Liver (tissue), 3 donors: ENCODE measurements at regions not wholly inside any gene's neighbourhood (a gene's known extent, or its start where the extent isn't known, plus 50 kb on each side); places are given as distances from the start of the nearest gene placed in this dataset.

Experiments used
- ATF3 ChIP-seq: IDR thresholded peaks from 2 replicates; pipeline ENCODE4 v1.6.1; 2016; ENCODE audit warnings: antibody characterized with exemption
- CTCF ChIP-seq: fragments of 150-350 bp; IDR thresholded peaks from 2 replicates; pipeline ENCODE4 v1.5.1; 2017; ENCODE audit warnings: improper control_type of control experiment, low read depth, low read length; ENCODE audit not compliant: missing input control
- GABPA ChIP-seq, 2 donors: IDR thresholded peaks in 1 of 2; conservative IDR thresholded peaks in 1 of 2; 2 replicates each; pipeline ENCODE4 v1.6.1; 2016; ENCODE audit warnings: antibody characterized with exemption in 2 of 2, mild to moderate bottlenecking in 1 of 2, moderate library complexity in 1 of 2
- JUND ChIP-seq, 2 donors: IDR thresholded peaks; 2 replicates each; pipeline ENCODE4 v1.6.1; 2016; ENCODE audit warnings: antibody characterized with exemption in 2 of 2
- MAX ChIP-seq: IDR thresholded peaks from 2 replicates; pipeline ENCODE4 v1.6.1; 2016; ENCODE audit warnings: antibody characterized with exemption
- NR2F2 ChIP-seq: IDR thresholded peaks from 2 replicates; pipeline ENCODE4 v1.6.1; 2016; ENCODE audit warnings: antibody characterized with exemption
- RAD21 ChIP-seq, 2 donors: IDR thresholded peaks; 2 replicates each; pipeline ENCODE4 v1.6.1; 2016; ENCODE audit warnings: antibody characterized with exemption in 2 of 2, mild to moderate bottlenecking in 2 of 2
- REST ChIP-seq: IDR thresholded peaks from 2 replicates; pipeline ENCODE4 v1.6.1; 2016; ENCODE audit warnings: antibody characterized with exemption, mild to moderate bottlenecking
- SP1 ChIP-seq: IDR thresholded peaks from 2 replicates; pipeline ENCODE4 v1.6.1; 2018; ENCODE audit warnings: antibody characterized with exemption, mild to moderate bottlenecking
- ZBTB33 ChIP-seq: IDR thresholded peaks from 2 replicates; pipeline ENCODE4 v1.6.1; 2016; ENCODE audit warnings: antibody characterized with exemption
- donor health status: healthy.
- donor health status: healthy.

- TF ChIP-seq RAD21 (IDR thresholded peaks at IDR 0.05) (no peak), JUND (IDR thresholded peaks at IDR 0.05) (no peak), ATF3 (no peak), CTCF (no peak), GABPA (IDR thresholded peaks at IDR 0.05 in 1 of 2, conservative IDR thresholded peaks at IDR 0.05 in 1 of 2) (no peak), SP1 (peak; percentile 10), MAX (no peak), ZBTB33 (no peak), NR2F2 (no peak), REST (peak; percentile 81)
Measured at GRCh38 chr3:168574455-168575158, 478.9 kb upstream of the GOLIM4 start.
